ENCODE measurements at regions not wholly inside any gene's neighbourhood (a gene's known extent, or its start where the extent isn't known, plus 50 kb on each side); places are given as distances from the start of the nearest gene placed in this dataset.

- Histone ChIP-seq H3K27me3 (ENCODE audit: control insufficient read depth in 1 of 2, insufficient read depth in 2 of 2, low read length in 2 of 2) (no peaks in the 10 kb centered on the region), H4K20me1 (ENCODE audit: insufficient read depth, low read length) (no peaks in the 10 kb centered on the region), H2AFZ (ENCODE audit: low read length) (no peak overlapping the region), H3K27ac (ENCODE audit: extremely low read length, insufficient read depth, low read length) (no peak overlapping the region), H3K4me2 (ENCODE audit: low read depth, low read length) (no peak overlapping the region), H3K4me3 (replicated peaks in 1 of 3; ENCODE audit: insufficient read depth in 1 of 3, low read depth in 2 of 3, low read length in 3 of 3) (no peak overlapping the region), H3K79me2 (ENCODE audit: insufficient read depth, low read length) (no peaks in the 10 kb centered on the region), H3K36me3 (replicated peaks in 1 of 2; ENCODE audit: control insufficient read depth in 1 of 2, insufficient read depth in 2 of 2, low read length in 2 of 2) (no peaks in the 10 kb centered on the region), H3K9ac (ENCODE audit: insufficient read depth, low read depth, low read length) (no peak overlapping the region), H3K9me3 (ENCODE audit: low read length) (no peaks in the 10 kb centered on the region), H3K4me1 (ENCODE audit: insufficient read depth, low read length) (peaks cover 58% of the 10 kb centered on the region)
- 68% methylated on average over 8 of the region's 8 CpGs for WGBS (ENCODE audit: low lambda C conversion rate)
- ATAC-seq (no peak), DNase-seq (ENCODE audit: low spot score) (no peak), FAIRE-seq (no peak)
- intact Hi-C loops (cut with micrococcal nuclease; ENCODE audit: unreplicated experiment) (no loop called here), in situ Hi-C loops (cut with HindIII; ENCODE audit: extremely low pct_ligation_motif_present, low pct_unique_long_range_greater_than_20kb) (no loop called here)
- no peak for TF ChIP-seq YEATS2 (CRISPR knock-in tag; IDR thresholded peaks at IDR 0.05; ENCODE audit: borderline replicate concordance)
- no peak for TF ChIP-seq ZBTB33 (CRISPR knock-in tag; IDR thresholded peaks at IDR 0.05)
- TF ChIP-seq PHF21A (CRISPR knock-in tag; IDR thresholded peaks at IDR 0.05), result no peak
- ChIA-PET CTCF (ENCODE audit: low intra/inter-chr PET ratio, low total read pairs) (no interaction called here), POLR2A (interaction anchor here (0.7 kb wide), 1 partner anchor 34 kb away, joined by 3 read pairs; no protein-coding TSS in a partner anchor)
- no TSS peak for BruUV-seq (replicated peaks)
Measured at GRCh38 chr1:202072211-202072765, 50.4 kb upstream of the GPR37L1 start.

Small RNA genes in the stretch of these regions (small RNA-seq; reads per million reads assigned to genes)
- gene RF00019 (ENCODE audit: insufficient read depth in 2 of 3, insufficient read length in 3 of 3, low read depth in 2 of 3, low replicate concordance in 1 of 3), result 0 reads per million in 3 experiments
